GM23248 (cell line): ENCODE measurements at regions not wholly inside any gene's neighbourhood (a gene's known extent, or its start where the extent isn't known, plus 50 kb on each side); places are given as distances from the start of the nearest gene placed in this dataset.

ENCODE experiments used
- DNase-seq: peaks from one replicate; pipeline ENCODE4 v3.0.0-alpha.2; 2015
- H2AFZ ChIP-seq: fragments of 200-600 bp; sonication (generic); 2 replicates; pipeline ENCODE4 v1.6.1; 2016; ENCODE audit warnings: antibody characterized with exemption
- H3F3A ChIP-seq: fragments of 200-600 bp; sonication (generic); 2 replicates; pipeline ENCODE4 v1.6.1; 2016; ENCODE audit warnings: mild to moderate bottlenecking, antibody characterized with exemption, mixed run types; ENCODE audit not compliant: insufficient read depth
- H3K27ac ChIP-seq: fragments of 200-600 bp; sonication (generic); 2 replicates; pipeline ENCODE4 v1.5.1; 2016; ENCODE audit warnings: mild to moderate bottlenecking
- H3K27me3 ChIP-seq: fragments of 200-600 bp; sonication (generic); replicated peaks from 2 replicates; pipeline ENCODE4 v1.6.1; 2016; ENCODE audit warnings: mild to moderate bottlenecking; ENCODE audit not compliant: insufficient read depth
- H3K36me3 ChIP-seq: fragments of 200-600 bp; sonication (generic); 2 replicates; pipeline ENCODE4 v1.6.1; 2016; ENCODE audit warnings: low read depth, mild to moderate bottlenecking
- H3K4me1 ChIP-seq: fragments of 200-600 bp; sonication (generic); 2 replicates; pipeline ENCODE4 v1.6.1; 2016; ENCODE audit warnings: mild to moderate bottlenecking; ENCODE audit not compliant: insufficient read depth
- H3K4me2 ChIP-seq: fragments of 200-600 bp; sonication (generic); one replicate; pipeline ENCODE4 v1.6.1; 2016; ENCODE audit warnings: mild to moderate bottlenecking; ENCODE audit not compliant: unreplicated experiment
- H3K4me3 ChIP-seq: fragments of 200-600 bp; sonication (generic); 2 replicates; pipeline ENCODE4 v1.5.1; 2016; ENCODE audit warnings: mild to moderate bottlenecking
- H3K79me2 ChIP-seq: fragments of 200-600 bp; sonication (generic); 2 replicates; pipeline ENCODE4 v1.6.1; 2016; ENCODE audit warnings: mild to moderate bottlenecking; ENCODE audit not compliant: insufficient read depth
- H3K9ac ChIP-seq: fragments of 200-600 bp; sonication (generic); 2 replicates; pipeline ENCODE4 v1.6.1; 2016; ENCODE audit warnings: mild to moderate bottlenecking
- H3K9me2 ChIP-seq: fragments of 200-600 bp; sonication (generic); 2 replicates; pipeline ENCODE4 v1.6.1; 2016; ENCODE audit warnings: mixed run types, mild to moderate bottlenecking, moderate library complexity; ENCODE audit not compliant: insufficient read depth
- H3K9me3 ChIP-seq: fragments of 200-600 bp; sonication (generic); one replicate; pipeline ENCODE4 v1.6.1; 2017; ENCODE audit warnings: low read depth
- H4K20me1 ChIP-seq: fragments of 200-600 bp; sonication (generic); 2 replicates; pipeline ENCODE4 v1.6.0; 2016; ENCODE audit not compliant: insufficient read depth
- EZH2 ChIP-seq: fragments of 200-600 bp; sonication (generic); IDR thresholded peaks from 2 replicates; pipeline ENCODE4 v1.6.1; 2018; ENCODE audit warnings: antibody characterized with exemption, mild to moderate bottlenecking; ENCODE audit not compliant: insufficient read depth, poor library complexity, severe bottlenecking
- EZH2phosphoT487 ChIP-seq: fragments of 200-600 bp; sonication (generic); IDR thresholded peaks from 2 replicates; pipeline ENCODE4 v1.6.1; 2018; ENCODE audit warnings: antibody characterized with exemption, moderate library complexity, mild to moderate bottlenecking, low read depth; ENCODE audit not compliant: insufficient read depth
- WGBS, 2 experiments: methylation state at CpG; one replicate each; pipeline ENCODE4 v1.1.6; 2015 to 2017; ENCODE audit warnings: low lambda C conversion rate in 2 of 2, low coverage in 1 of 2; ENCODE audit errors: missing lambda C conversion rate in 2 of 2; 5-methylcytosine and 5-hydroxymethylcytosine counted together
- in situ Hi-C: fragments of 300-500 bp; cut with MboI; formaldehyde crosslinking; loops from 2 replicates; pipeline ENCODE4 v1.15.0; 2020

DNA sequence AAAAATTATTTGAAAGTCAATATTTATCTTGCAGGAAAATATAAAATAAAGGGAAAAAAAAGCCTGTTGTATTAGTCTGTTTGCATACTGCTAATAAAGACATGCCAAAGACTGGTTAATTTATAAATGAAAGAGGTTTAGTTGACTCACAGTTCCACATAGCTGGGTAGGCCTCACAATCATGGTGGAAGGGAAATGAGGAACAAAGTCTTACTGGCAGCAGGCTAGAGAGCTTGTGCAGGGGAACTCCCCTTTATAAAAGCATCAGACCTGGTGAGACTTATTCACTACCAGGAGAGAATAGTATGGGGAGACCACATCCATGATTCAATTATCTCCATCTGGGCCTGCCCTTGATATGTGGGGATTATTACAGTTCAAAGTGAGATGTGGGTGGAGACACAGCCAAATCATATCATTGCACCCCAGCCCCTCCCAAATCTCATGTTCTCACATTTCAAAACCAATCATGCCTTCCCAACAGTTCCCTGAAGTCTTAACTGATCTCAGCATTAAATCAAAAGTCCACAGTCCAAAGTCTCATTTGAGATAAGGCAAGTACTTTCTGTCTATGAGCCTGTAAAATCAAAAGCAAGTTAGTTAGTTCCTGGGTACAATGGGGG, 1416.5 kb upstream of the SPRY2 start:
- no peaks in the 10 kb centered on the region for H3K36me3 ChIP-seq
- TF ChIP-seq EZH2 (no peak), EZH2phosphoT487 (no peak)
- no peak for DNase-seq
- H3K27me3 ChIP-seq: no peaks in the 10 kb centered on the region
- no peaks in the 10 kb centered on the region for H3K9me2 ChIP-seq
- H2AFZ ChIP-seq: no peak overlapping the region
- H3F3A ChIP-seq: no peaks in the 10 kb centered on the region
- in situ Hi-C loops: no loop called here
- H3K4me2 ChIP-seq: no peak overlapping the region
- no peaks in the 10 kb centered on the region for H3K9me3 ChIP-seq
- H3K79me2 ChIP-seq: no peaks in the 10 kb centered on the region
- no peaks in the 10 kb centered on the region for H4K20me1 ChIP-seq
- H3K9ac ChIP-seq: no peak overlapping the region
- no peak overlapping the region for H3K4me3 ChIP-seq
- H3K4me1 ChIP-seq: no peaks in the 10 kb centered on the region
- no peak overlapping the region for H3K27ac ChIP-seq

DNA sequence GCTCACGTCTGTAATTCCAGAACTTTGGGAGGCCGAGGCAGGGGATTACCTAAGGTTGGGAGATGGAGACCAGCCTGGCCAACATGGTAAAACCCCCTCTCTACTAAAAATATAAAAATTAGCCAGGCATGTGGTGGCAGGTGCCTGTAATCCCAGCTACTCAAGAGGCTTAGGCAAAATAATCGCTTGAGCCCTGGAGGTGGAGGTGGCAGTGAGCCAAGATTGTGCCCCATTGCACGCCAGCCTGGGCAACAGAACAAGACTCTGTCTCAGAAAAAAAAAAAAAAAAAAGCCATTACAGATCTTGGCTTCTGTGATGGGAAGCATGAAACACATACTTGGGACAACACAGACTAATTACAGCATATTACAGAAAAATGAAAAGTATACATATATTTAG, 1404.5 kb upstream of the SPRY2 start:
- in situ Hi-C loops: no loop called here
- no peak overlapping the region for H3K4me3 ChIP-seq
- H3K9me3 ChIP-seq: peaks cover 2% of the 10 kb centered on the region
- H3K27me3 ChIP-seq: no peaks in the 10 kb centered on the region
- H3K4me2 ChIP-seq: no peak overlapping the region
- no peaks in the 10 kb centered on the region for H3F3A ChIP-seq
- TF ChIP-seq EZH2phosphoT487: no peak
- no peak for TF ChIP-seq EZH2
- H3K9ac ChIP-seq: no peak overlapping the region
- no peaks in the 10 kb centered on the region for H3K4me1 ChIP-seq
- H2AFZ ChIP-seq: no peak overlapping the region
- H3K27ac ChIP-seq: no peak overlapping the region
- H3K79me2 ChIP-seq: no peaks in the 10 kb centered on the region
- no peak for DNase-seq
- H3K36me3 ChIP-seq: no peaks in the 10 kb centered on the region
- no peaks in the 10 kb centered on the region for H4K20me1 ChIP-seq
- 22 to 35% methylated on average over 4 of the region's 4 CpGs for WGBS, 2 experiments
- no peaks in the 10 kb centered on the region for H3K9me2 ChIP-seq

- Histone ChIP-seq H3K9me2 (0 out of 2 replicates have a peak, but pooled peaks cover 3% of the 10 kb centered on the region), H3K4me3 (no peak overlapping the region), H3F3A (no peaks in the 10 kb centered on the region), H3K27ac (no peak overlapping the region), H3K4me2 (no peak overlapping the region), H3K9ac (no peak overlapping the region), H3K27me3 (no peaks in the 10 kb centered on the region), H4K20me1 (no peaks in the 10 kb centered on the region), H2AFZ (no peak overlapping the region), H3K79me2 (no peaks in the 10 kb centered on the region), H3K9me3 (peaks cover 2% of the 10 kb centered on the region), H3K4me1 (no peaks in the 10 kb centered on the region), H3K36me3 (no peaks in the 10 kb centered on the region)
- in situ Hi-C loops: no loop called here
- WGBS, 2 experiments: 0% methylated on average over 1 of the region's 1 CpG
- no peak for DNase-seq
- TF ChIP-seq EZH2: no peak
- no peak for TF ChIP-seq EZH2phosphoT487
Measured at GRCh38 chr13:81738364-81738763, 1397.4 kb upstream of the SPRY2 start.

DNA sequence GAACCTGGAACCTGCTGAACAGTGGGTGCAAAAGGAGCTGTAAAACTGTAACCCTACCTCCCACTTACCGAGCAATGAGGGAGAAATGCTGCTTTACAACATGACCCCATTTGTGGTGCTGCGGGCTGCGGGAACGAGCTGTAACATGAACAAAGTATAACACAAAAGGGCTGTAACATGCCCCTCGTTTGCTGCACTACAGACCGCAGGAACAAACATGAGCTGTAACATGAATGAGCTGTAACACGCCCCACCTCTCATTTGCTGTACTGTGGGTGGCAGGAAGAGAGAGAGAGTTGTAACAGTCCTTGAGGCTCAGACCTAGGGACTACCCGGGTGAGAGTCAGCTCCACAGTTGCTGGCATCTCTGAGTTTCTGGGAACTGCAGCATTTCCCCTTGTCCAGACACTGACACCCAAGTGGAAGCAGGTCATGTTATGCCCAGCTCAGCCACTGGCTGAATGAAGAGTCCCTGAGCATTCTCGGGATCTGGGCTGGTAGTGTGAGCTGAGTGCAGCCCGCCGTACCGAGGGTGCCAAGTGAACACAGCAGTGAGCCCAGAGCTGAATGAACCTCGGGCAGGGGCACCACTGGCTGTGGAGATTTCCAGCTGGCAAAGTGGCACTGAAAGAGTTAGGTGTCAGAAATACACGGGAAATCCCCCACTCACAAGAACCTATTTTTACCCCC, 1385.3 kb upstream of the SPRY2 start:
- Histone ChIP-seq H3F3A (no peaks in the 10 kb centered on the region), H3K27me3 (no peaks in the 10 kb centered on the region), H3K4me2 (no peak overlapping the region), H3K9ac (no peak overlapping the region), H4K20me1 (no peaks in the 10 kb centered on the region; the same call in 1 of the 2 replicates), H3K36me3 (no peaks in the 10 kb centered on the region), H3K4me3 (no peak overlapping the region), H3K9me3 (no peaks in the 10 kb centered on the region), H3K27ac (no peak overlapping the region), H3K79me2 (no peaks in the 10 kb centered on the region), H3K4me1 (no peaks in the 10 kb centered on the region), H3K9me2 (no peaks in the 10 kb centered on the region), H2AFZ (no peak overlapping the region)
- no peak for DNase-seq
- TF ChIP-seq EZH2 (no peak), EZH2phosphoT487 (no peak)
- in situ Hi-C loops: no loop called here
- WGBS, 2 experiments: 42 to 46% methylated on average over 14 of the region's 14 CpGs

GRCh38 chr13:81722456-81722855, 1381.5 kb upstream of the SPRY2 start:
- Histone ChIP-seq H3F3A (no peaks in the 10 kb centered on the region), H3K27ac (no peak overlapping the region), H3K79me2 (no peaks in the 10 kb centered on the region), H2AFZ (no peak overlapping the region), H3K9me2 (no peaks in the 10 kb centered on the region), H3K9ac (no peak overlapping the region), H3K4me3 (no peak overlapping the region), H4K20me1 (no peaks in the 10 kb centered on the region; the same call in 1 of the 2 replicates), H3K27me3 (no peaks in the 10 kb centered on the region), H3K36me3 (no peaks in the 10 kb centered on the region), H3K4me1 (no peaks in the 10 kb centered on the region), H3K4me2 (no peak overlapping the region), H3K9me3 (no peaks in the 10 kb centered on the region)
- WGBS, 2 experiments: 3 to 17% methylated on average over 1 of the region's 1 CpG
- TF ChIP-seq EZH2phosphoT487: no peak
- no peak for TF ChIP-seq EZH2
- in situ Hi-C loops: no loop called here
- no peak for DNase-seq
